Breast epithelium (tissue), 4 donors: ENCODE measurements at regions not wholly inside any gene's neighbourhood (a gene's known extent, or its start where the extent isn't known, plus 50 kb on each side); places are given as distances from the start of the nearest gene placed in this dataset.
"Not testable (repeated sequence)": the region's sequence is repeated elsewhere in the genome, so short reads cannot be mapped to it uniquely, and the experiment has no call there.

Source experiments
- DNase-seq, 2 donors: peaks; one replicate each; pipeline ENCODE4 v3.0.0-alpha.2; 2019; ENCODE audit warnings: low spot score in 2 of 2
- H3K27ac ChIP-seq, 2 donors: fragments of 200-600 bp; sonication (generic) in 1 of 2; one replicate each; pipeline ENCODE4 v1.5.1; 2016 to 2019; ENCODE audit warnings: mild to moderate bottlenecking in 1 of 2
- H3K27me3 ChIP-seq, 2 donors: fragments of 200-600 bp; sonication (generic) in 1 of 2; one replicate each; pipeline versions ENCODE4 v1.5.1 to v1.6.0; 2017 to 2019; ENCODE audit warnings: control low read depth in 1 of 2, mild to moderate bottlenecking in 1 of 2
- H3K36me3 ChIP-seq: fragments of 200-600 bp; one replicate; pipeline ENCODE4 v1.5.1; 2019
- H3K4me1 ChIP-seq, 2 donors: fragments of 200-600 bp; sonication (generic); one replicate each; pipeline ENCODE4 v1.5.1; 2016 to 2019; ENCODE audit warnings: control low read depth in 1 of 2
- H3K4me3 ChIP-seq, 3 donors: fragments of 200-600 bp; sonication (generic); 1 replicate in 2 of 3; 2 replicates in 1 of 3; pipeline ENCODE4 v1.5.1; 2016 to 2019; ENCODE audit warnings: mild to moderate bottlenecking in 3 of 3, moderate library complexity in 2 of 3
- H3K9me3 ChIP-seq, 2 donors: fragments of 200-600 bp; sonication (generic) in 1 of 2; one replicate each; pipeline ENCODE4 v1.5.1; 2016 to 2019; ENCODE audit warnings: control low read depth in 1 of 2
- POLR2A ChIP-seq: fragments of 450-650 bp; IDR thresholded peaks from one replicate; pipeline ENCODE4 v1.6.1; 2016; ENCODE audit warnings: antibody characterized with exemption, mild to moderate bottlenecking, moderate library complexity
- POLR2AphosphoS5 ChIP-seq, 3 donors: sonication (generic); formaldehyde crosslinking; IDR thresholded peaks; one replicate each; pipeline ENCODE4 v1.6.1; 2017; ENCODE audit warnings: antibody characterized with exemption in 3 of 3
- intact Hi-C: fragments of 100-400 bp; cut with DNase I; formaldehyde crosslinking; loops from one replicate; pipeline ENCODE4 v1.15.1; 2023; ENCODE audit warnings: low total_unique reads
- TF ChIP-seq, protein P1 (sequence below), 3 donors: fragments of 450-650 bp; IDR thresholded peaks; one replicate each; pipeline ENCODE4 v1.5.1; 2016 to 2017; ENCODE audit warnings: antibody characterized with exemption in 3 of 3, mild to moderate bottlenecking in 3 of 3, moderate library complexity in 3 of 3

DNA sequence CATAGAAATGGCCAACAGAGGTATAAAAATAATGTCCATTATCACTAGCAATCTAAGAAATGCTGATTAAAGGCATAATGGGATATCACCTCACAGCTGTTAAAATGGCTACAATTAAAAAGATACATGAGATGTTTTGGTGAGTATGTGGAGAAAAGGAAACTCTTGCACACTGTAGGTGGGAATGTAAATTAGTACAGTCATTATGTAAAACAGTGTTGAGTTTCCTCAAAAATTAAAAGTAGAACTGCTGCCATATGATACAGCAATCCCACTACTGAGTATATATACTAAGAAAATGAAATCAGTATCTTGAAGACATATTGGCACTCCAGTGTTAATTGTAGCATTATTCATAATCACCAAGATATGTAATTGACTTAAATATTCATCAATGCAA is 982.2 kb upstream of the EPHA6 start:
- Histone ChIP-seq H3K4me1 (no peaks in the 10 kb centered on the region), H3K27me3 (no peaks in the 10 kb centered on the region), H3K9me3 (no peaks in the 10 kb centered on the region), H3K27ac (no peak overlapping the region), H3K4me3 (no peak overlapping the region), H3K36me3 (no peaks in the 10 kb centered on the region)
- DNase-seq, result no peak
- intact Hi-C loops, result no loop called here
- TF ChIP-seq, protein P1, sequence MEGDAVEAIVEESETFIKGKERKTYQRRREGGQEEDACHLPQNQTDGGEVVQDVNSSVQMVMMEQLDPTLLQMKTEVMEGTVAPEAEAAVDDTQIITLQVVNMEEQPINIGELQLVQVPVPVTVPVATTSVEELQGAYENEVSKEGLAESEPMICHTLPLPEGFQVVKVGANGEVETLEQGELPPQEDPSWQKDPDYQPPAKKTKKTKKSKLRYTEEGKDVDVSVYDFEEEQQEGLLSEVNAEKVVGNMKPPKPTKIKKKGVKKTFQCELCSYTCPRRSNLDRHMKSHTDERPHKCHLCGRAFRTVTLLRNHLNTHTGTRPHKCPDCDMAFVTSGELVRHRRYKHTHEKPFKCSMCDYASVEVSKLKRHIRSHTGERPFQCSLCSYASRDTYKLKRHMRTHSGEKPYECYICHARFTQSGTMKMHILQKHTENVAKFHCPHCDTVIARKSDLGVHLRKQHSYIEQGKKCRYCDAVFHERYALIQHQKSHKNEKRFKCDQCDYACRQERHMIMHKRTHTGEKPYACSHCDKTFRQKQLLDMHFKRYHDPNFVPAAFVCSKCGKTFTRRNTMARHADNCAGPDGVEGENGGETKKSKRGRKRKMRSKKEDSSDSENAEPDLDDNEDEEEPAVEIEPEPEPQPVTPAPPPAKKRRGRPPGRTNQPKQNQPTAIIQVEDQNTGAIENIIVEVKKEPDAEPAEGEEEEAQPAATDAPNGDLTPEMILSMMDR (IDR thresholded peaks at IDR 0.05), result no peak
- TF ChIP-seq POLR2A (no peak), POLR2AphosphoS5 (IDR thresholded peaks at IDR 0.05) (no peak)

DNA sequence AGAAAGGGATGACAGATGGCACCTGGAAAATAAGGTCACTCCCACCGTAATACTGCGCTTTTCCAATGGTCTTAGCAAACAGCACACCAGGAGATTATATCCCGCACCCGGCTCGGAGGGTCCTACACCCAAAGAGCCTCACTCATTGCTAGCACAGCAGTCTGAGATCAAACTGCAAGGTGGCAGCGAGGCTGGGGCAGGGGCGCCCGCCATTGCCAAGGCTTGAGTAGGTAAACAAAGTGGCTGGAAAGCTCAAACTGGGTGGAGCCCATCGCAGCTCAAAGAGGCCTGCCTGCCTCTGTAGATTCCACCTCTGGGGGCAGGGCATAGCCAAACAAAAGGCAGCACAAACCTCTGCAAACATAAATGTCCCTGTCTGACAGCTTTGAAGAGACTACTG is 953.8 kb upstream of the EPHA6 start:
- intact Hi-C loops, H3K27me3 ChIP-seq, H3K27ac ChIP-seq, DNase-seq, H3K4me1 ChIP-seq, H3K4me3 ChIP-seq, H3K36me3 ChIP-seq: not testable (repeated sequence)
- peaks cover 10 to 14% of the 10 kb centered on the region in 2 donors for H3K9me3 ChIP-seq

DNA sequence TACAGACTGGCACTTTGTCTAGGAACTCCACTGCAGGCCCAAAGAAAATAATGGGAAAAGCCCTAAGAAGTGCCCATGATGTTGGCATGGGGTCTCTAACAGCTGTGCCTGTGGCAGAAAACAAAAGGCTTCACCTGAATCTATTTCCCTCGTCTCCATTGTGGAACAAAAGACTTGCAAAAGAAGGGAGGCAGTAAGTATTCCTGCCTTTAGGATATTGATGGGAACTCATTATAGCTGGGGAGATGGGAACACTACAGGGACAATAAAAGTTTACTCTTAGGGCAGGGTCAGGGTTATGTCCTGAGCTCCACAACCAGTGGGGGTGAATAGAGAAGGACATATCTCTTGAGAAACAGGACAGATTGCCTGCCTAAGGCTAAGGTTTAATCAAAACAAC is 930.6 kb upstream of the EPHA6 start:
- Histone ChIP-seq H3K9me3 (no peaks in the 10 kb centered on the region), H3K4me1 (no peaks in the 10 kb centered on the region), H3K36me3 (no peaks in the 10 kb centered on the region), H3K27ac (no peak overlapping the region), H3K27me3 (no peaks in the 10 kb centered on the region), H3K4me3 (no peak overlapping the region)
- DNase-seq, result no peak
- no peak for TF ChIP-seq POLR2A
- TF ChIP-seq POLR2AphosphoS5 (IDR thresholded peaks at IDR 0.05), result no peak
- TF ChIP-seq, protein P1 (IDR thresholded peaks at IDR 0.05), result no peak
- intact Hi-C loops, result no loop called here

DNA sequence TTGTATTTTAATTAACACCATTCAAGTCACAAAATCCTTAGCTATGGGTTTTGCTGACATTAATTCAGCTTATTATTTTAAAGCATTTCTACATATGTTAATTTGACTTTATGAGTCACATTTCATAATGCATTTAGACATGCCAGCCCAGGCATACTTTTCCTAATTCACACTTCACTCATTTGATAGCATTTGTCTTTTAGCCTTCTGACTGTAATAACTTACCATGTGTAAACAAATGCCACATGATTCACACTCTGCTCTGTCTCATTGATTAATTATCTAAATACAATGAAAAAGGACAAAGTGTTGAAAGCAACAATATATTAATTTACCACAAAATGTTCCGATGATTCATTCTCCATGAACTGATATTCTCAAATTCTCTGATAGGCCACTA is 927.8 kb upstream of the EPHA6 start:
- Histone ChIP-seq H3K4me3 (no peak overlapping the region), H3K4me1 (no peaks in the 10 kb centered on the region), H3K9me3 (peaks cover 0 to 5% of the 10 kb centered on the region in 2 donors), H3K27me3 (no peaks in the 10 kb centered on the region), H3K27ac (no peak overlapping the region), H3K36me3 (no peaks in the 10 kb centered on the region)
- no peak for DNase-seq
- intact Hi-C loops, result no loop called here
- no peak for TF ChIP-seq POLR2A

DNA sequence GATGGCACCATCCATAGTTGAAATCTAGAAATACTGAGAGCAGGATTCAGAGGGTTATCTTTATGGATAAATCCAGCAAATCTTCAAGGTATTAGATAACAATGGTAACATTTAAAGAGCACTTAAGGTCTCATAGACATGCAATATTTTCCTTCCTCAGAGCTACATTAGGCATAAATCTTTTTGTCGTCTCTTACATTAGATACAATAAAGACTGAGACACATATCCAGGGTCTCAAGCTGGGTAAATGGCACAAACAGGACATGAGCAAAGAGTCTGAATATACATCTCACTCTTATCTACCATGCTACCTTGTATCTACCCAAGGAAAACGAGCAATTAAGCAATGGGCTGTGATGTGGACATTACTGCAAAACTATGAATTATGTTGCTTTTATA is 927.3 kb upstream of the EPHA6 start:
- Histone ChIP-seq H3K27me3 (no peaks in the 10 kb centered on the region), H3K9me3 (peaks cover 0 to 5% of the 10 kb centered on the region in 2 donors), H3K4me3 (no peak overlapping the region), H3K4me1 (no peaks in the 10 kb centered on the region), H3K36me3 (no peaks in the 10 kb centered on the region), H3K27ac (no peak overlapping the region)
- no peak for DNase-seq
- TF ChIP-seq, protein P1 (IDR thresholded peaks at IDR 0.05), result no peak
- TF ChIP-seq POLR2A (no peak), POLR2AphosphoS5 (IDR thresholded peaks at IDR 0.05) (no peak)
- intact Hi-C loops, result no loop called here

DNA sequence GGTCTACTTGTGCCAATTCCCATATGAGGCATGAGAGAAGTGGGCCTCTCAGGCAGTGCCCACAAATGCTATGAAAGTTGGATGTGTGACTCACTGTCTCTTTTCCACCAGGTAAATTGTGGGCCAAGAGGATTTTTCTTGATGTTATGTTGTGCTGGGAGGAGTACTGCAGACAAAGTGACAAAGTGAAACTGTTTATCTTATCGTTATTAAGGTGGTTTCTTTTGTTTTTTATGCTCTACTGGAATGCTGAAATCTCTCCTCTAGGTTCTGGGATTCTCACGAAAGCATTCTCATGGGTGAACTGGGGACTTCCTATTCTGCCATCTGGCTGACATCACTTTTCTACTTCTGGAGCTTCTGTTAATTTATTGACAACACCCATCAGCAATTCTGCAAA is 919.6 kb upstream of the EPHA6 start:
- H3K4me1 ChIP-seq, result no peaks in the 10 kb centered on the region
- H3K27ac ChIP-seq, result no peak overlapping the region
- no peaks in the 10 kb centered on the region for H3K36me3 ChIP-seq
- DNase-seq, result no peak
- H3K27me3 ChIP-seq, result no peaks in the 10 kb centered on the region
- no peak overlapping the region for H3K4me3 ChIP-seq
- TF ChIP-seq POLR2A (no peak), POLR2AphosphoS5 (IDR thresholded peaks at IDR 0.05) (no peak)
- TF ChIP-seq, protein P1 (IDR thresholded peaks at IDR 0.05), result no peak
- H3K9me3 ChIP-seq, result peaks cover 0 to 13% of the 10 kb centered on the region in 2 donors
- intact Hi-C loops, result no loop called here
